ENCODE measurements at regions not wholly inside any gene's neighbourhood (a gene's known extent, or its start where the extent isn't known, plus 50 kb on each side); places are given as distances from the start of the nearest gene placed in this dataset.

GRCh38 chr2:59249441-59250306 lies 1008.5 kb upstream of the FANCL start:
- H2AFZ ChIP-seq (ENCODE audit: low read length) = no peak overlapping the region
- no peak overlapping the region for H3K27ac ChIP-seq (ENCODE audit: low read length)
- no peak overlapping the region for H3K4me2 ChIP-seq (ENCODE audit: low read depth, low read length)
- H3K9me3 ChIP-seq (replicated peaks; ENCODE audit: insufficient read depth, low read length) = no peaks in the 10 kb centered on the region
- H3K9me2 ChIP-seq (replicated peaks; ENCODE audit: insufficient read depth, low read length) = no peaks in the 10 kb centered on the region
- DNase-seq = no peak
- H3K9ac ChIP-seq (ENCODE audit: low read length) = no peak overlapping the region
- H3K36me3 ChIP-seq (replicated peaks; ENCODE audit: insufficient read depth, low read length) = no peaks in the 10 kb centered on the region
- TF ChIP-seq EZH2phosphoT487 (IDR thresholded peaks at IDR 0.05; ENCODE audit: low read length) (no peak), CTCF (IDR thresholded peaks at IDR 0.05; ENCODE audit: low read length) (no peak), EZH2 (optimal IDR thresholded peaks at IDR 0.05; ENCODE audit: low read depth, low read length) (no peak)
- H3F3A ChIP-seq (ENCODE audit: insufficient read depth, low read length) = no peaks in the 10 kb centered on the region
- no peaks in the 10 kb centered on the region for H3K4me1 ChIP-seq (ENCODE audit: low read length)
- no peaks in the 10 kb centered on the region for H3K79me2 ChIP-seq (ENCODE audit: low read length)
- H3K4me3 ChIP-seq (ENCODE audit: low read length) = no peak overlapping the region
- no peaks in the 10 kb centered on the region for H3K27me3 ChIP-seq (replicated peaks; ENCODE audit: insufficient read depth, low read length)
- no peaks in the 10 kb centered on the region for H4K20me1 ChIP-seq (ENCODE audit: insufficient read depth, low read length)

GRCh38 chr2:59239146-59239545 lies 998.0 kb upstream of the FANCL start:
- no peak overlapping the region for H3K27ac ChIP-seq (ENCODE audit: low read length)
- H3K9ac ChIP-seq (ENCODE audit: low read length) = no peak overlapping the region
- TF ChIP-seq CTCF (IDR thresholded peaks at IDR 0.05; ENCODE audit: low read length) = no peak
- TF ChIP-seq EZH2phosphoT487 (IDR thresholded peaks at IDR 0.05; ENCODE audit: low read length) = no peak
- TF ChIP-seq EZH2 (optimal IDR thresholded peaks at IDR 0.05; ENCODE audit: low read depth, low read length) = no peak

GRCh38 chr2:59237311-59237710 lies 996.2 kb upstream of the FANCL start:
- Histone ChIP-seq H3K27ac (ENCODE audit: low read length) (no peak overlapping the region), H3F3A (ENCODE audit: insufficient read depth, low read length) (no peaks in the 10 kb centered on the region; the same call in 1 of the 2 replicates), H3K4me2 (ENCODE audit: low read depth, low read length) (no peak overlapping the region), H3K4me1 (ENCODE audit: low read length) (peaks cover 7% of the 10 kb centered on the region), H3K36me3 (replicated peaks; ENCODE audit: insufficient read depth, low read length) (no peaks in the 10 kb centered on the region), H3K9me3 (replicated peaks; ENCODE audit: insufficient read depth, low read length) (no peaks in the 10 kb centered on the region), H4K20me1 (ENCODE audit: insufficient read depth, low read length) (no peaks in the 10 kb centered on the region), H2AFZ (ENCODE audit: low read length) (no peak overlapping the region), H3K79me2 (ENCODE audit: low read length) (no peaks in the 10 kb centered on the region), H3K9me2 (replicated peaks; ENCODE audit: insufficient read depth, low read length) (no peaks in the 10 kb centered on the region), H3K9ac (ENCODE audit: low read length) (no peak overlapping the region), H3K27me3 (replicated peaks; ENCODE audit: insufficient read depth, low read length) (no peaks in the 10 kb centered on the region), H3K4me3 (ENCODE audit: low read length) (no peak overlapping the region)
- no peak for DNase-seq
- TF ChIP-seq EZH2phosphoT487 (IDR thresholded peaks at IDR 0.05; ENCODE audit: low read length) = no peak
- no peak for TF ChIP-seq CTCF (IDR thresholded peaks at IDR 0.05; ENCODE audit: low read length)
- TF ChIP-seq EZH2 (optimal IDR thresholded peaks at IDR 0.05; ENCODE audit: low read depth, low read length) = no peak

More at GRCh38 chr2:59239146-59239545, 998.0 kb upstream of the FANCL start:
- Histone ChIP-seq H3K27me3 (replicated peaks; ENCODE audit: insufficient read depth, low read length) (no peaks in the 10 kb centered on the region), H3K4me1 (ENCODE audit: low read length) (no peaks in the 10 kb centered on the region), H3K9me3 (replicated peaks; ENCODE audit: insufficient read depth, low read length) (no peaks in the 10 kb centered on the region), H3K36me3 (replicated peaks; ENCODE audit: insufficient read depth, low read length) (no peaks in the 10 kb centered on the region), H3F3A (ENCODE audit: insufficient read depth, low read length) (no peaks in the 10 kb centered on the region), H2AFZ (ENCODE audit: low read length) (no peak overlapping the region), H3K79me2 (ENCODE audit: low read length) (no peaks in the 10 kb centered on the region), H3K4me3 (ENCODE audit: low read length) (no peak overlapping the region), H3K9me2 (replicated peaks; ENCODE audit: insufficient read depth, low read length) (no peaks in the 10 kb centered on the region), H4K20me1 (ENCODE audit: insufficient read depth, low read length) (no peaks in the 10 kb centered on the region), H3K4me2 (ENCODE audit: low read depth, low read length) (no peak overlapping the region)
- DNase-seq = no peak

Measured in MM.1S (cell line).